D721Med (cell line): ENCODE measurements at regions not wholly inside any gene's neighbourhood (a gene's known extent, or its start where the extent isn't known, plus 50 kb on each side); places are given as distances from the start of the nearest gene placed in this dataset.

Source experiments
- DNase-seq: peaks from one replicate; pipeline ENCODE4 v3.0.0; 2011; ENCODE audit warnings: low spot score; ENCODE audit not compliant: insufficient read length
- FAIRE-seq: peaks from 2 replicates; lab custom pipeline; 2011; peaks lifted over from hg19 to GRCh38; lab: Jason Lieb, UNC
- TF ChIP-seq, protein P1 (sequence below): IDR thresholded peaks from 2 replicates; pipeline ENCODE4 v1.5.1; 2012; ENCODE audit warnings: mild to moderate bottlenecking, control low read depth; ENCODE audit not compliant: insufficient read depth; ENCODE audit errors: missing control alignments

DNA sequence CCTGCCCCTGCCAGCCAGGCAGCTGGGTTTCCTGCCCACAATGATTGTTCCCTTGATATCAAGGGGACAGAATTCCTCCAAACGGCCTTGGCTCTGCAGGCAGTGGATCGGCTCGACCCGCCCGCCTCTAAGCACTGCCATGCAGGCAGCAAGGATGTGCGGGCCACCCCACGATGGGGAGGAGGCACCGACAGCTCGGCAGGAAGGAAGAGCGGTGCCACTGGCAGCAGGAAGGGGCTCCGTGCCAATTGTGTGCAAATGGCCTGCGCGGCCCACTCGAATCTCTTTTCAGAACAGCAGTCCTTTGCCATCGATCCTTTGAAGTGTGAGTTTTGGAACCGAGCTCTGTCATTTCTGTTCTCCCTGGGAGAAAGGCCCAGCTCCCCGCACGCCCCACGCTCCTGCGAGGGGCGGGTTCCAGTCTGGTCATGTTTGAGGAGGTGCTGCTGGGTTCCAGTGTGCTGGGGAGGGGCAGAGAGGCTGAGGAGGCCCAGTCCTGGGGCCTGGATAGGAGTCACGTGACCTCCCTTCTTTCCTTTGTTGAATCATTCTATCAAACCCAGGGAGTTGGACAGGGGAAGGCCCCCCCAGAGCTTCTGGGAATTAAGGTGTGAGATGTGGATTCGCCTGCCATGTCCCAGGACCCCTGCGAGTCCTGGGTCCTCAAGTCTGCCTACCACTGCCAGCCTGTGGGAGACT, 406.0 kb downstream of the CTTN start:
- TF ChIP-seq, protein P1, sequence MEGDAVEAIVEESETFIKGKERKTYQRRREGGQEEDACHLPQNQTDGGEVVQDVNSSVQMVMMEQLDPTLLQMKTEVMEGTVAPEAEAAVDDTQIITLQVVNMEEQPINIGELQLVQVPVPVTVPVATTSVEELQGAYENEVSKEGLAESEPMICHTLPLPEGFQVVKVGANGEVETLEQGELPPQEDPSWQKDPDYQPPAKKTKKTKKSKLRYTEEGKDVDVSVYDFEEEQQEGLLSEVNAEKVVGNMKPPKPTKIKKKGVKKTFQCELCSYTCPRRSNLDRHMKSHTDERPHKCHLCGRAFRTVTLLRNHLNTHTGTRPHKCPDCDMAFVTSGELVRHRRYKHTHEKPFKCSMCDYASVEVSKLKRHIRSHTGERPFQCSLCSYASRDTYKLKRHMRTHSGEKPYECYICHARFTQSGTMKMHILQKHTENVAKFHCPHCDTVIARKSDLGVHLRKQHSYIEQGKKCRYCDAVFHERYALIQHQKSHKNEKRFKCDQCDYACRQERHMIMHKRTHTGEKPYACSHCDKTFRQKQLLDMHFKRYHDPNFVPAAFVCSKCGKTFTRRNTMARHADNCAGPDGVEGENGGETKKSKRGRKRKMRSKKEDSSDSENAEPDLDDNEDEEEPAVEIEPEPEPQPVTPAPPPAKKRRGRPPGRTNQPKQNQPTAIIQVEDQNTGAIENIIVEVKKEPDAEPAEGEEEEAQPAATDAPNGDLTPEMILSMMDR = no peak
- DNase-seq (no peak), FAIRE-seq (no peak)

GRCh38 chr11:70805243-70805642, 406.9 kb downstream of the CTTN start:
- DNase-seq (no peak), FAIRE-seq (no peak)
- TF ChIP-seq, protein P1 = no peak

GRCh38 chr11:70805971-70806370, 407.6 kb downstream of the CTTN start:
- FAIRE-seq = no peak

DNA sequence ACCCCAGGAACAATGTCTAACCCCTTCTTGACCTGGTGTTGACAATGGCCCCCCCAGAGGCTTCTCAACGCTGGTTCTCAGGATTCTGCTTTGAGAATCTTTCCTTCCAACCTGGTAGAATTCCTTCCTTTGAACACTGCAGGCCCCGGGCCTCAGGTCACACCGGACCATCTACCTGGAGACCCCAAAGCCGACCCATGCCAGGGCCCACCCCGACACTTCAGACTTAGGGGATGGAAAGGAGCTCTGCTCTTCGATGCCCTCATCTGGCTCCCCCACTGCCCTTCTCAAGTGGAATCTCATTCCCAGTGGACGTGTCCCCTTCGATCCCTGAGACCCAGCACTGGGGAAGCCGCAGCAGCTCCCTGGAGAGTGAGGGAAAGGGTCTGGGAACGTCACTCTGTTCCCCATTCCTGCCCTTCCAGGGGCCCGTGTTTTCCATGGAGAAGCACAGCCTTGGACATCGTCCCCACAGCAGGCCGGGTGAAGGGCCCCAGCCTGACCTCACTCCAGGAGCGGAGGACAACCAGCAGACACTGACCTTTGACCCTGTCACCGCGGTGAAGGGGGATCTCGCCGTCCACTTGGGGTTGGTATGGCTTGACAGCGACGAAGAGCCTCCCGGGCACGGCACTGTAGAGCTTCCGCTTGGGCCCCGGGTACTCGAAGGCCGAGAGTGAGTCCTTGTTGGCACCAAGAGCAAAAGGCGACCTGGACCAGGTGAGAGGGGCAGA, 408.3 kb downstream of the CTTN start:
- FAIRE-seq (no peak), DNase-seq (no peak)
- TF ChIP-seq, protein P1 = no peak

More at GRCh38 chr11:70805971-70806370, 407.6 kb downstream of the CTTN start:
- no peak for DNase-seq
- TF ChIP-seq, protein P1 = no peak

DNA sequence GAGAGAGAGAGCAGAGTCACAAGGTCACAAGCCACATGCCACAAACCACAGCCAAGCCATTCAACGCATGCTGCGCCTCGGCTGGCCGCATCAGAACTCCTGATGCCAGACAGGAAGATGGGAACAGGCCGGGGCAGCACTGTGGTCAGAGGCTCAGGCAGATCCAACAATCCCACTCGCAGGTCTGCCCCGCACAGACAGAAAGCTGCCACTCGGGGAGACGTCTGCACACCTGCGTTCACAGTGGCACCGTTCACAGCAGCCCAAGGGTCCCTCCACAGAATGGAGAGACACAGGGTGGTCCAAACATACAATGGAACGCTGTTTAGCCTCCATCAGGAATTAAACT, 408.8 kb downstream of the CTTN start:
- TF ChIP-seq, protein P1 = no peak
- FAIRE-seq = no peak

GRCh38 chr11:70808686-70809375, 410.5 kb downstream of the CTTN start:
- TF ChIP-seq, protein P1 = no peak
- FAIRE-seq = no peak
- DNase-seq = no peak

More for the DNA sequence above, 408.8 kb downstream of the CTTN start:
- DNase-seq = no peak

GRCh38 chr11:70810133-70810532, 411.8 kb downstream of the CTTN start:
- DNase-seq (no peak), FAIRE-seq (no peak)
- TF ChIP-seq, protein P1 = no peak
